H1 (cell line): ENCODE measurements at regions not wholly inside any gene's neighbourhood (a gene's known extent, or its start where the extent isn't known, plus 50 kb on each side); places are given as distances from the start of the nearest gene placed in this dataset.

Experiments used
- CTCF ChIA-PET: fragments of 300-600 bp; sonication (Branson Sonifier 250); formaldehyde crosslinking; loops from one replicate; lab custom pipeline; 2021; ENCODE audit not compliant: partially characterized antibody; lab: Charles Lee
- POLR2A ChIA-PET: fragments of 300-600 bp; sonication (Branson Sonifier 250); formaldehyde crosslinking; loops from one replicate; lab custom pipeline; 2021; ENCODE audit warnings: inconsistent platforms; ENCODE audit not compliant: partially characterized antibody; lab: Charles Lee
- DNase-seq, 2 experiments: peaks; one replicate each; pipeline versions ENCODE4 v3.0.0 to v3.0.0-alpha.2; 2010 to 2022; ENCODE audit warnings: low spot score in 2 of 2, low read depth in 1 of 2, mixed read lengths in 1 of 2
- FAIRE-seq: peaks from 2 replicates; lab custom pipeline; 2011; peaks lifted over from hg19 to GRCh38; lab: Jason Lieb, UNC
- H2AFZ ChIP-seq: 2 replicates; pipeline ENCODE4 v1.8.1; 2012; ENCODE audit warnings: low read length, inconsistent platforms
- H2AK5ac ChIP-seq: 2 replicates; pipeline ENCODE4 v1.6.1; 2013; ENCODE audit warnings: low read depth, low read length
- H2BK120ac ChIP-seq: replicated peaks from 2 replicates; pipeline ENCODE3; 2013; ENCODE audit warnings: low read depth, low read length, inconsistent platforms
- H2BK12ac ChIP-seq: 2 replicates; pipeline ENCODE4 v1.6.1; 2013; ENCODE audit warnings: low read depth, low read length
- H2BK15ac ChIP-seq: 2 replicates; pipeline ENCODE4 v1.6.1; 2013; ENCODE audit warnings: low read length
- H2BK20ac ChIP-seq: 2 replicates; pipeline ENCODE4 v1.6.1; 2013; ENCODE audit warnings: low read length
- H2BK5ac ChIP-seq: 2 replicates; pipeline ENCODE4 v1.6.1; 2013; ENCODE audit warnings: low read depth, low read length
- H3K14ac ChIP-seq: 2 replicates; pipeline ENCODE4 v1.6.1; 2013; ENCODE audit warnings: inconsistent platforms; ENCODE audit not compliant: insufficient read length
- H3K18ac ChIP-seq: 2 replicates; pipeline ENCODE4 v1.6.1; 2013; ENCODE audit warnings: low read length; ENCODE audit errors: extremely low read depth
- H3K23ac ChIP-seq: 2 replicates; pipeline ENCODE4 v1.6.1; 2013; ENCODE audit warnings: inconsistent platforms; ENCODE audit not compliant: insufficient read length
- H3K23me2 ChIP-seq: 2 replicates; pipeline ENCODE4 v1.6.1; 2013; ENCODE audit warnings: low read depth, low read length
- H3K27ac ChIP-seq: 2 replicates; pipeline ENCODE4 v1.6.1; 2011; ENCODE audit warnings: low read depth, low read length, inconsistent platforms
- H3K27me3 ChIP-seq, 4 experiments: replicated peaks in 1 of 4; 1 replicate in 1 of 4; 2 replicates in 3 of 4; pipeline versions ENCODE4 v1.6.1 to v1.8.1; 2011 to 2013; ENCODE audit warnings: low read length in 3 of 4, mild to moderate bottlenecking in 3 of 4, inconsistent platforms in 2 of 4, mixed read lengths in 2 of 4, moderate library complexity in 1 of 4; ENCODE audit not compliant: control insufficient read depth in 3 of 4, insufficient read depth in 3 of 4; ENCODE audit errors: extremely low read depth in 1 of 4
- H3K36me3 ChIP-seq, 4 experiments: 2 replicates each; pipeline versions ENCODE4 v1.6.1 to v1.8.1; 2011 to 2013; ENCODE audit warnings: mild to moderate bottlenecking in 4 of 4, low read length in 3 of 4, moderate library complexity in 2 of 4, control low read depth in 1 of 4, inconsistent platforms in 1 of 4; ENCODE audit not compliant: insufficient read depth in 4 of 4, control insufficient read depth in 2 of 4
- H3K4ac ChIP-seq: replicated peaks from 2 replicates; pipeline ENCODE3; 2013; ENCODE audit warnings: low read length, low read depth, mixed read lengths, inconsistent platforms; ENCODE audit not compliant: insufficient read length
- H3K4me1 ChIP-seq, 4 experiments: replicated peaks in 1 of 4; 1 replicate in 1 of 4; 2 replicates in 3 of 4; pipeline versions ENCODE4 v1.6.1 to v1.8.1; 2011 to 2013; ENCODE audit warnings: low read length in 3 of 4, inconsistent platforms in 2 of 4, mixed read lengths in 1 of 4; ENCODE audit not compliant: insufficient read depth in 4 of 4, control insufficient read depth in 3 of 4
- H3K4me2 ChIP-seq, 2 experiments: 2 replicates each; pipeline versions ENCODE4 v1.6.1 to v1.8.1; 2011 to 2013; ENCODE audit warnings: low read depth in 2 of 2, low read length in 2 of 2, control low read depth in 1 of 2, inconsistent platforms in 1 of 2, mild to moderate bottlenecking in 1 of 2; ENCODE audit not compliant: insufficient read depth in 1 of 2
- H3K4me3 ChIP-seq, 4 experiments: fragments of 200-600, 300-600 bp in 1 of 4; sonication (generic), shearing (Covaris generic), sonication (Bioruptor Twin) in 1 of 4; 2 replicates each; pipeline versions ENCODE4 v1.5.1 to v1.8.1; 2011 to 2016; ENCODE audit warnings: low read length in 4 of 4, low read depth in 3 of 4, control low read depth in 2 of 4, inconsistent platforms in 2 of 4, mild to moderate bottlenecking in 2 of 4, mixed read lengths in 1 of 4, moderate library complexity in 1 of 4; ENCODE audit not compliant: insufficient read depth in 2 of 4; ENCODE audit errors: extremely low read depth in 1 of 4
- H3K56ac ChIP-seq: replicated peaks from 2 replicates; pipeline ENCODE3; 2013; ENCODE audit warnings: low read depth, mild to moderate bottlenecking, mixed read lengths, low read length, inconsistent platforms; ENCODE audit not compliant: insufficient read length
- H3K79me1 ChIP-seq: 2 replicates; pipeline ENCODE4 v1.6.1; 2013; ENCODE audit warnings: low read depth, low read length, control low read depth
- H3K79me2 ChIP-seq, 2 experiments: 2 replicates each; pipeline versions ENCODE4 v1.6.1 to v1.8.1; 2012 to 2013; ENCODE audit warnings: low read length in 2 of 2, mild to moderate bottlenecking in 2 of 2, inconsistent platforms in 1 of 2; ENCODE audit not compliant: insufficient read depth in 2 of 2, control insufficient read depth in 1 of 2
- H3K9ac ChIP-seq, 4 experiments: replicated peaks in 1 of 4; 1 replicate in 1 of 4; 2 replicates in 3 of 4; pipeline versions ENCODE4 v1.6.1 to v1.8.1; 2011 to 2013; ENCODE audit warnings: low read depth in 3 of 4, low read length in 3 of 4, control low read depth in 2 of 4, mild to moderate bottlenecking in 2 of 4, moderate library complexity in 2 of 4, inconsistent platforms in 1 of 4; ENCODE audit errors: extremely low read depth in 1 of 4
- H3K9me3 ChIP-seq, 2 experiments: 2 replicates each; pipeline versions ENCODE4 v1.6.1 to v1.8.1; 2012 to 2013; ENCODE audit warnings: mild to moderate bottlenecking in 2 of 2, moderate library complexity in 2 of 2, control low read depth in 1 of 2, inconsistent platforms in 1 of 2, low read depth in 1 of 2, low read length in 1 of 2, mixed read lengths in 1 of 2; ENCODE audit not compliant: insufficient read depth in 2 of 2
- H4K20me1 ChIP-seq, 2 experiments: replicated peaks in 1 of 2; 2 replicates each; pipeline versions ENCODE3 to v1.8.1; 2011 to 2013; ENCODE audit warnings: inconsistent platforms in 2 of 2, low read length in 2 of 2, mild to moderate bottlenecking in 1 of 2; ENCODE audit not compliant: insufficient read depth in 2 of 2, control insufficient read depth in 1 of 2
- H4K5ac ChIP-seq: 2 replicates; pipeline ENCODE4 v1.6.1; 2013; ENCODE audit warnings: low read length, low read depth, mixed read lengths, inconsistent platforms; ENCODE audit not compliant: insufficient read length
- H4K8ac ChIP-seq: 2 replicates; pipeline ENCODE4 v1.8.0; 2013; ENCODE audit warnings: mild to moderate bottlenecking, moderate library complexity, low read length, inconsistent platforms; ENCODE audit not compliant: insufficient read depth; ENCODE audit errors: extremely low read depth
- H4K91ac ChIP-seq: replicated peaks from 2 replicates; pipeline ENCODE3; 2013; ENCODE audit warnings: low read length, mixed read lengths, inconsistent platforms; ENCODE audit not compliant: insufficient read length
- ASH2L ChIP-seq: fragments of 200-600, 300-600 bp; sonication (generic); IDR thresholded peaks from one replicate; pipeline ENCODE4 v1.7.1; 2017; ENCODE audit warnings: low read length
- CHD2 ChIP-seq: IDR thresholded peaks from 2 replicates; pipeline ENCODE4 v1.6.1; 2012; ENCODE audit warnings: low read length, improper control_type of control experiment
- EP300 ChIP-seq, 2 experiments: IDR thresholded peaks; 1 replicate in 1 of 2; 2 replicates in 1 of 2; pipeline ENCODE4 v1.6.1; 2011 to 2012; ENCODE audit warnings: low read depth in 2 of 2, low read length in 2 of 2, mild to moderate bottlenecking in 2 of 2, borderline replicate concordance in 1 of 2, inconsistent platforms in 1 of 2, moderate library complexity in 1 of 2
- EZH2 ChIP-seq: fragments of 200-600 bp; sonication (generic); IDR thresholded peaks from 2 replicates; pipeline ENCODE4 v1.7.1; 2012; ENCODE audit warnings: low read depth, mild to moderate bottlenecking, moderate library complexity, low read length, inconsistent platforms; ENCODE audit not compliant: severe bottlenecking
- WGBS, 2 experiments: shearing (Covaris generic) in 1 of 2; methylation state at CpG; one replicate each; pipeline versions ENCODE4 v1.1.6 to v1.1.7; 2013 to 2015; ENCODE audit warnings: low lambda C conversion rate in 2 of 2, mixed read lengths in 2 of 2, inconsistent platforms in 1 of 2, low coverage in 1 of 2, missing lambda C conversion rate in 1 of 2; ENCODE audit not compliant: insufficient replicate concordance in 2 of 2, insufficient coverage in 1 of 2, insufficient read length in 1 of 2; ENCODE audit errors: extremely low coverage in 1 of 2, missing lambda C conversion rate in 1 of 2; 5-methylcytosine and 5-hydroxymethylcytosine counted together

GRCh38 chr3:70571696-70572095, 259.3 kb upstream of the MDFIC2 start:
- H3K36me3 ChIP-seq = no peaks in the 10 kb centered on the region
- no peak for TF ChIP-seq EP300 (IDR thresholded peaks at IDR 0.05; ENCODE audit: borderline replicate concordance in 1 of 2, low read depth in 2 of 2, low read length in 2 of 2)
- no peak for TF ChIP-seq ASH2L
- TF ChIP-seq EZH2 = no peak
- no peak for TF ChIP-seq CHD2
- H3K56ac ChIP-seq = no peak overlapping the region
- no peaks in the 10 kb centered on the region for H3K4me1 ChIP-seq
- no peak overlapping the region for H4K91ac ChIP-seq
- H3K23me2 ChIP-seq = no peaks in the 10 kb centered on the region
- H2BK15ac ChIP-seq = no peak overlapping the region
- H3K18ac ChIP-seq = no peak overlapping the region
- no peak overlapping the region for H4K5ac ChIP-seq
- no peaks in the 10 kb centered on the region for H3K79me1 ChIP-seq
- no peak overlapping the region for H3K4ac ChIP-seq
- H4K8ac ChIP-seq = no peak overlapping the region
- H3K4me3 ChIP-seq = no peak overlapping the region
- H2AFZ ChIP-seq = no peak overlapping the region
- no peaks in the 10 kb centered on the region for H4K20me1 ChIP-seq
- no peaks in the 10 kb centered on the region for H3K9me3 ChIP-seq
- H2BK20ac ChIP-seq = no peak overlapping the region
- no peak overlapping the region for H3K9ac ChIP-seq
- no peaks in the 10 kb centered on the region for H3K79me2 ChIP-seq
- no peak for DNase-seq
- no peak overlapping the region for H2BK12ac ChIP-seq
- H3K27ac ChIP-seq = no peak overlapping the region
- H2AK5ac ChIP-seq = no peak overlapping the region
- H2BK5ac ChIP-seq = no peak overlapping the region
- ChIA-PET CTCF (no interaction called here), POLR2A (no interaction called here)
- no peak overlapping the region for H3K4me2 ChIP-seq
- H3K27me3 ChIP-seq = peaks cover 0 to 1% (median 0%) of the 10 kb centered on the region in 4 experiments; a peak in 1 of 7 replicates
- FAIRE-seq = no peak
- no peak overlapping the region for H3K14ac ChIP-seq
- H2BK120ac ChIP-seq = no peak overlapping the region
- H3K23ac ChIP-seq = no peak overlapping the region
- 70% methylated on average over 1 of the region's 1 CpG; no CpG with 5 or more reads in 1 of the 2 experiments for WGBS, 2 experiments
